GM12891 (cell line): ENCODE measurements at regions not wholly inside any gene's neighbourhood (a gene's known extent, or its start where the extent isn't known, plus 50 kb on each side); places are given as distances from the start of the nearest gene placed in this dataset.

Source experiments
- DNase-seq: peaks from one replicate; pipeline ENCODE4 v3.0.0; 2011; ENCODE audit warnings: low spot score; ENCODE audit not compliant: insufficient read length
- FAIRE-seq: peaks from 2 replicates; lab custom pipeline; 2011; peaks lifted over from hg19 to GRCh38; lab: Jason Lieb, UNC
- PAX5 ChIP-seq: IDR thresholded peaks from 2 replicates; pipeline ENCODE4 v1.6.1; 2011; ENCODE audit warnings: low read length, moderate library complexity, mild to moderate bottlenecking; ENCODE audit not compliant: insufficient read depth, severe bottlenecking
- POLR2A ChIP-seq: IDR thresholded peaks from 2 replicates; pipeline ENCODE4 v1.6.1; 2011; ENCODE audit warnings: low read depth, low read length, control low read depth
- POLR2AphosphoS5 ChIP-seq: IDR thresholded peaks from 2 replicates; pipeline ENCODE4 v1.6.1; 2011; ENCODE audit warnings: low read depth, low read length, control low read depth
- POU2F2 ChIP-seq: IDR thresholded peaks from 2 replicates; pipeline ENCODE4 v1.6.1; 2011; ENCODE audit warnings: low read depth, mild to moderate bottlenecking, control low read depth, low read length, moderate library complexity
- SPI1 ChIP-seq: IDR thresholded peaks from 2 replicates; pipeline ENCODE4 v1.6.1; 2011; ENCODE audit warnings: low read depth, low read length, control low read depth
- TAF1 ChIP-seq: IDR thresholded peaks from 2 replicates; pipeline ENCODE4 v1.6.1; 2011; ENCODE audit warnings: low read depth, low read length, control low read depth

GRCh38 chr13:39855236-39855635 is 199.8 kb downstream of the COG6 start:
- TF ChIP-seq PAX5 (no peak), POU2F2 (no peak), SPI1 (no peak), POLR2A (no peak), POLR2AphosphoS5 (no peak), TAF1 (no peak)
- FAIRE-seq (no peak), DNase-seq (no peak)

- FAIRE-seq (no peak), DNase-seq (no peak)
- TF ChIP-seq POU2F2 (no peak), PAX5 (no peak), SPI1 (no peak), POLR2AphosphoS5 (no peak), POLR2A (no peak), TAF1 (no peak)
These were observed 201.3 kb downstream of the COG6 start for GRCh38 chr13:39856714-39857113.

GRCh38 chr13:39858794-39859193 is 203.3 kb downstream of the COG6 start:
- FAIRE-seq = no peak
- TF ChIP-seq SPI1 (no peak), POU2F2 (no peak), PAX5 (no peak), POLR2AphosphoS5 (no peak), POLR2A (no peak), TAF1 (no peak)
- no peak for DNase-seq

GRCh38 chr13:39859898-39860297 is 204.4 kb downstream of the COG6 start:
- DNase-seq (no peak), FAIRE-seq (no peak)
- TF ChIP-seq POLR2A = no peak
- TF ChIP-seq POLR2AphosphoS5 = no peak
- no peak for TF ChIP-seq PAX5
- no peak for TF ChIP-seq POU2F2
- no peak for TF ChIP-seq TAF1
- TF ChIP-seq SPI1 = no peak

- no peak for FAIRE-seq
- no peak for TF ChIP-seq POU2F2
- no peak for TF ChIP-seq POLR2AphosphoS5
- no peak for TF ChIP-seq SPI1
- no peak for TF ChIP-seq PAX5
- TF ChIP-seq POLR2A = no peak
- TF ChIP-seq TAF1 = no peak
- no peak for DNase-seq
These were observed 207.4 kb downstream of the COG6 start for GRCh38 chr13:39862900-39863299.

GRCh38 chr13:39864221-39864620 is 208.8 kb downstream of the COG6 start:
- no peak for FAIRE-seq
- TF ChIP-seq PAX5 (no peak), POLR2AphosphoS5 (no peak), TAF1 (no peak), SPI1 (no peak), POU2F2 (no peak), POLR2A (no peak)
- no peak for DNase-seq

GRCh38 chr13:39866722-39867121 is 211.3 kb downstream of the COG6 start:
- no peak for FAIRE-seq
- no peak for TF ChIP-seq POLR2A
- no peak for TF ChIP-seq TAF1
- no peak for TF ChIP-seq PAX5
- no peak for TF ChIP-seq POU2F2
- no peak for TF ChIP-seq POLR2AphosphoS5
- TF ChIP-seq SPI1 = no peak
- no peak for DNase-seq

GRCh38 chr13:39867807-39868206 is 212.3 kb downstream of the COG6 start:
- DNase-seq (no peak), FAIRE-seq (no peak)
- TF ChIP-seq POLR2A (no peak), TAF1 (no peak), POLR2AphosphoS5 (no peak), POU2F2 (no peak), SPI1 (no peak), PAX5 (no peak)

GRCh38 chr13:39870197-39870747 is 214.8 kb downstream of the COG6 start:
- no peak for TF ChIP-seq SPI1
- no peak for TF ChIP-seq TAF1
- TF ChIP-seq PAX5 = no peak
- TF ChIP-seq POU2F2 = no peak
- no peak for TF ChIP-seq POLR2AphosphoS5
- TF ChIP-seq POLR2A = no peak
- no peak for DNase-seq
- FAIRE-seq = no peak
